ENCODE measurements at regions not wholly inside any gene's neighbourhood (a gene's known extent, or its start where the extent isn't known, plus 50 kb on each side); places are given as distances from the start of the nearest gene placed in this dataset.
A peak's percentile ranks its signal among the peaks of the same experiment; 100 is the strongest.
"Not testable (repeated sequence)": the region's sequence is repeated elsewhere in the genome, so short reads cannot be mapped to it uniquely, and the experiment has no call there.

GRCh38 chr13:94816256-94816655 is 103.9 kb upstream of the SOX21 start:
- DNase-seq (ENCODE audit: low read depth in 2 of 2): no peak

GRCh38 chr13:94813920-94814475 is 101.7 kb upstream of the SOX21 start:
- no peak for DNase-seq (ENCODE audit: low read depth in 2 of 2)

GRCh38 chr13:94811753-94812152 is 99.4 kb upstream of the SOX21 start:
- DNase-seq (ENCODE audit: low read depth in 2 of 2): no peak

GRCh38 chr13:94800423-94800822 is 88.1 kb upstream of the SOX21 start:
- no peak for DNase-seq (ENCODE audit: low read depth in 2 of 2)

GRCh38 chr13:94799299-94799698 is 87.0 kb upstream of the SOX21 start:
- DNase-seq (ENCODE audit: low read depth in 2 of 2): no peak

- no peak for DNase-seq (ENCODE audit: low read depth in 2 of 2)
Measured at GRCh38 chr13:94798738-94799137, 86.4 kb upstream of the SOX21 start.

- no peak for DNase-seq (ENCODE audit: low read depth in 2 of 2)
Measured at GRCh38 chr13:94795292-94795691, 82.9 kb upstream of the SOX21 start.

- not testable (repeated sequence) for DNase-seq (ENCODE audit: low read depth in 2 of 2)
Measured at GRCh38 chr13:94786246-94786645, 73.9 kb upstream of the SOX21 start.

GRCh38 chr13:94784066-94784465 is 71.7 kb upstream of the SOX21 start:
- no peak for DNase-seq (ENCODE audit: low read depth in 2 of 2)

GRCh38 chr13:94783489-94783888 is 71.1 kb upstream of the SOX21 start:
- DNase-seq (ENCODE audit: low read depth in 2 of 2): no peak

GRCh38 chr13:94780421-94780820 is 68.1 kb upstream of the SOX21 start:
- no peak for DNase-seq (ENCODE audit: low read depth in 2 of 2)

GRCh38 chr13:94778986-94779385 is 66.6 kb upstream of the SOX21 start:
- no peak for DNase-seq (ENCODE audit: low read depth in 2 of 2)

- DNase-seq (ENCODE audit: low read depth in 2 of 2): no peak
Measured at GRCh38 chr13:94778585-94778984, 66.2 kb upstream of the SOX21 start.

GRCh38 chr13:94776956-94777355 is 64.6 kb upstream of the SOX21 start:
- no peak for DNase-seq (ENCODE audit: low read depth in 2 of 2)

GRCh38 chr13:94776300-94776699 is 64.0 kb upstream of the SOX21 start:
- DNase-seq (ENCODE audit: low read depth in 2 of 2): no peak

GRCh38 chr13:94765814-94766213 is 53.5 kb upstream of the SOX21 start:
- DNase-seq (ENCODE audit: low read depth in 2 of 2): no peak

GRCh38 chr13:94764576-94765321 is 52.4 kb upstream of the SOX21 start:
- DNase-seq (ENCODE audit: low read depth in 2 of 2): peak in 1 of 2 donors; percentile 4
